ENCODE measurements at regions not wholly inside any gene's neighbourhood (a gene's known extent, or its start where the extent isn't known, plus 50 kb on each side); places are given as distances from the start of the nearest gene placed in this dataset.

GRCh38 chr22:47437110-47437509 is 674.7 kb downstream of the TBC1D22A start:
- no peak for DNase-seq (ENCODE audit: low spot score)
- peaks cover 97% of the 10 kb centered on the region for H3K9me3 Mint-ChIP-seq

More at GRCh38 chr22:47437110-47437509, 674.7 kb downstream of the TBC1D22A start:
- ATAC-seq = no peak
- H4K20me1 ChIP-seq (replicated peaks; ENCODE audit: insufficient read depth) = no peaks in the 10 kb centered on the region
- TF ChIP-seq, protein P1, sequence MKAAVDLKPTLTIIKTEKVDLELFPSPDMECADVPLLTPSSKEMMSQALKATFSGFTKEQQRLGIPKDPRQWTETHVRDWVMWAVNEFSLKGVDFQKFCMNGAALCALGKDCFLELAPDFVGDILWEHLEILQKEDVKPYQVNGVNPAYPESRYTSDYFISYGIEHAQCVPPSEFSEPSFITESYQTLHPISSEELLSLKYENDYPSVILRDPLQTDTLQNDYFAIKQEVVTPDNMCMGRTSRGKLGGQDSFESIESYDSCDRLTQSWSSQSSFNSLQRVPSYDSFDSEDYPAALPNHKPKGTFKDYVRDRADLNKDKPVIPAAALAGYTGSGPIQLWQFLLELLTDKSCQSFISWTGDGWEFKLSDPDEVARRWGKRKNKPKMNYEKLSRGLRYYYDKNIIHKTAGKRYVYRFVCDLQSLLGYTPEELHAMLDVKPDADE (IDR thresholded peaks at IDR 0.05) = no peak
- TF ChIP-seq CTCF (conservative IDR thresholded peaks at IDR 0.05; ENCODE audit: low read depth in 2 of 2) = no peak
- TF ChIP-seq NANOG (IDR thresholded peaks at IDR 0.05; ENCODE audit: borderline replicate concordance) = no peak
- TF ChIP-seq, protein P2, sequence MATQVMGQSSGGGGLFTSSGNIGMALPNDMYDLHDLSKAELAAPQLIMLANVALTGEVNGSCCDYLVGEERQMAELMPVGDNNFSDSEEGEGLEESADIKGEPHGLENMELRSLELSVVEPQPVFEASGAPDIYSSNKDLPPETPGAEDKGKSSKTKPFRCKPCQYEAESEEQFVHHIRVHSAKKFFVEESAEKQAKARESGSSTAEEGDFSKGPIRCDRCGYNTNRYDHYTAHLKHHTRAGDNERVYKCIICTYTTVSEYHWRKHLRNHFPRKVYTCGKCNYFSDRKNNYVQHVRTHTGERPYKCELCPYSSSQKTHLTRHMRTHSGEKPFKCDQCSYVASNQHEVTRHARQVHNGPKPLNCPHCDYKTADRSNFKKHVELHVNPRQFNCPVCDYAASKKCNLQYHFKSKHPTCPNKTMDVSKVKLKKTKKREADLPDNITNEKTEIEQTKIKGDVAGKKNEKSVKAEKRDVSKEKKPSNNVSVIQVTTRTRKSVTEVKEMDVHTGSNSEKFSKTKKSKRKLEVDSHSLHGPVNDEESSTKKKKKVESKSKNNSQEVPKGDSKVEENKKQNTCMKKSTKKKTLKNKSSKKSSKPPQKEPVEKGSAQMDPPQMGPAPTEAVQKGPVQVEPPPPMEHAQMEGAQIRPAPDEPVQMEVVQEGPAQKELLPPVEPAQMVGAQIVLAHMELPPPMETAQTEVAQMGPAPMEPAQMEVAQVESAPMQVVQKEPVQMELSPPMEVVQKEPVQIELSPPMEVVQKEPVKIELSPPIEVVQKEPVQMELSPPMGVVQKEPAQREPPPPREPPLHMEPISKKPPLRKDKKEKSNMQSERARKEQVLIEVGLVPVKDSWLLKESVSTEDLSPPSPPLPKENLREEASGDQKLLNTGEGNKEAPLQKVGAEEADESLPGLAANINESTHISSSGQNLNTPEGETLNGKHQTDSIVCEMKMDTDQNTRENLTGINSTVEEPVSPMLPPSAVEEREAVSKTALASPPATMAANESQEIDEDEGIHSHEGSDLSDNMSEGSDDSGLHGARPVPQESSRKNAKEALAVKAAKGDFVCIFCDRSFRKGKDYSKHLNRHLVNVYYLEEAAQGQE (IDR thresholded peaks at IDR 0.05; ENCODE audit: unreplicated experiment) = no peak
- TF ChIP-seq ZNF114 (CRISPR knock-in tag; IDR thresholded peaks at IDR 0.05) = no peak
- no peak for TF ChIP-seq ZNF331 (CRISPR knock-in tag; IDR thresholded peaks at IDR 0.05; ENCODE audit: low read depth)
- H3K4me1 ChIP-seq (ENCODE audit: insufficient read depth) = no peaks in the 10 kb centered on the region
- no peaks in the 10 kb centered on the region; the same call in 1 of the 2 replicates for H3K36me3 ChIP-seq (ENCODE audit: insufficient read depth)
- no peak overlapping the region for H3K4me3 ChIP-seq
- no peak overlapping the region for H2AFZ ChIP-seq
- no peak overlapping the region for H3K4me2 ChIP-seq
- Mint-ChIP-seq H3K36me3 (ENCODE audit: low read depth) (peaks cover 48% of the 10 kb centered on the region), H3K27ac (no peak overlapping the region), H3K4me3 (no peak overlapping the region), H3K4me1 (no peaks in the 10 kb centered on the region), H3K27me3 (ENCODE audit: insufficient read depth, low read depth, poor library complexity) (peaks cover 6% of the 10 kb centered on the region)
- no peaks in the 10 kb centered on the region for H3F3A ChIP-seq (replicated peaks; ENCODE audit: low read depth)
- H3K79me2 ChIP-seq (replicated peaks; ENCODE audit: insufficient read depth) = no peaks in the 10 kb centered on the region
- H3K27me3 ChIP-seq (ENCODE audit: insufficient read depth) = no peaks in the 10 kb centered on the region
- no peaks in the 10 kb centered on the region for H3K9me2 ChIP-seq (ENCODE audit: insufficient read depth)
- H3K27ac ChIP-seq (ENCODE audit: low read depth) = no peak overlapping the region

Data from GM23338 (cell line).